ENCODE measurements at regions not wholly inside any gene's neighbourhood (a gene's known extent, or its start where the extent isn't known, plus 50 kb on each side); places are given as distances from the start of the nearest gene placed in this dataset.

DNA sequence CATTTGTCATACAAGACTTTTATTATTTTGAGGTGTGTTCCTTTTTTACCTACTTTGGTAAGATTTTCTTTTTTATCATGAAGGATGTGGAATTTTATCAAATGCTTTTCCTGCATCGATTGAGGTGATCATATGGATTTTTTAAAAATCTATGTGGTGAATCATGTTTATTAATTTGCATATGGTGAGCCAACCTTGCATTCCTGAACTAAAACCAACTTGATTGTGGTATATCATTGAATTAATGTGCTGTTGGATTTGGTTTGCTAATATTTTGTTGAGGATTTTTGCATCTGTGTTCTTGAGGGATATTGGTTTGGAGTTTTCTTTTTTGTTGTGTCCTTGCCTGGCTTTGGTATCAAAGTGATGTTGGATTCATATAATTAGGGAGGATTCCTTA is 848.1 kb upstream of the EYS start:
- no peak for TF ChIP-seq STAT5A (IDR thresholded peaks at IDR 0.05; ENCODE audit: borderline replicate concordance, low read length)
- TF ChIP-seq SMAD1 (IDR thresholded peaks at IDR 0.05; ENCODE audit: low read depth, low read length, partially characterized antibody), result no peak
- no peak for TF ChIP-seq ZNF134 (CRISPR knock-in tag; conservative IDR thresholded peaks at IDR 0.05)
- TF ChIP-seq ZBED1 (IDR thresholded peaks at IDR 0.05), result no peak
- no peak for TF ChIP-seq EZH2 (IDR thresholded peaks at IDR 0.05; ENCODE audit: borderline replicate concordance, low read depth, low read length)
- no peak for TF ChIP-seq MYC (IDR thresholded peaks at IDR 0.05; ENCODE audit: low read depth, low read length)
- no peak for TF ChIP-seq MYC (CRISPR knock-in tag; IDR thresholded peaks at IDR 0.05; ENCODE audit: borderline replicate concordance, low read depth)
- no peak for TF ChIP-seq PCBP2 (IDR thresholded peaks at IDR 0.05; ENCODE audit: low read depth, low read length, poor library complexity, severe bottlenecking)
- TF ChIP-seq, protein P1, sequence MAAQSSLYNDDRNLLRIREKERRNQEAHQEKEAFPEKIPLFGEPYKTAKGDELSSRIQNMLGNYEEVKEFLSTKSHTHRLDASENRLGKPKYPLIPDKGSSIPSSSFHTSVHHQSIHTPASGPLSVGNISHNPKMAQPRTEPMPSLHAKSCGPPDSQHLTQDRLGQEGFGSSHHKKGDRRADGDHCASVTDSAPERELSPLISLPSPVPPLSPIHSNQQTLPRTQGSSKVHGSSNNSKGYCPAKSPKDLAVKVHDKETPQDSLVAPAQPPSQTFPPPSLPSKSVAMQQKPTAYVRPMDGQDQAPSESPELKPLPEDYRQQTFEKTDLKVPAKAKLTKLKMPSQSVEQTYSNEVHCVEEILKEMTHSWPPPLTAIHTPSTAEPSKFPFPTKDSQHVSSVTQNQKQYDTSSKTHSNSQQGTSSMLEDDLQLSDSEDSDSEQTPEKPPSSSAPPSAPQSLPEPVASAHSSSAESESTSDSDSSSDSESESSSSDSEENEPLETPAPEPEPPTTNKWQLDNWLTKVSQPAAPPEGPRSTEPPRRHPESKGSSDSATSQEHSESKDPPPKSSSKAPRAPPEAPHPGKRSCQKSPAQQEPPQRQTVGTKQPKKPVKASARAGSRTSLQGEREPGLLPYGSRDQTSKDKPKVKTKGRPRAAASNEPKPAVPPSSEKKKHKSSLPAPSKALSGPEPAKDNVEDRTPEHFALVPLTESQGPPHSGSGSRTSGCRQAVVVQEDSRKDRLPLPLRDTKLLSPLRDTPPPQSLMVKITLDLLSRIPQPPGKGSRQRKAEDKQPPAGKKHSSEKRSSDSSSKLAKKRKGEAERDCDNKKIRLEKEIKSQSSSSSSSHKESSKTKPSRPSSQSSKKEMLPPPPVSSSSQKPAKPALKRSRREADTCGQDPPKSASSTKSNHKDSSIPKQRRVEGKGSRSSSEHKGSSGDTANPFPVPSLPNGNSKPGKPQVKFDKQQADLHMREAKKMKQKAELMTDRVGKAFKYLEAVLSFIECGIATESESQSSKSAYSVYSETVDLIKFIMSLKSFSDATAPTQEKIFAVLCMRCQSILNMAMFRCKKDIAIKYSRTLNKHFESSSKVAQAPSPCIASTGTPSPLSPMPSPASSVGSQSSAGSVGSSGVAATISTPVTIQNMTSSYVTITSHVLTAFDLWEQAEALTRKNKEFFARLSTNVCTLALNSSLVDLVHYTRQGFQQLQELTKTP (IDR thresholded peaks at IDR 0.05; ENCODE audit: low read depth in 1 of 2, partially characterized antibody in 2 of 2), result no peak
- TF ChIP-seq RHOXF2B (CRISPR knock-in tag; conservative IDR thresholded peaks at IDR 0.05), result no peak

Data from K562 (cell line).